ENCODE measurements at regions not wholly inside any gene's neighbourhood (a gene's known extent, or its start where the extent isn't known, plus 50 kb on each side); places are given as distances from the start of the nearest gene placed in this dataset.

DNA sequence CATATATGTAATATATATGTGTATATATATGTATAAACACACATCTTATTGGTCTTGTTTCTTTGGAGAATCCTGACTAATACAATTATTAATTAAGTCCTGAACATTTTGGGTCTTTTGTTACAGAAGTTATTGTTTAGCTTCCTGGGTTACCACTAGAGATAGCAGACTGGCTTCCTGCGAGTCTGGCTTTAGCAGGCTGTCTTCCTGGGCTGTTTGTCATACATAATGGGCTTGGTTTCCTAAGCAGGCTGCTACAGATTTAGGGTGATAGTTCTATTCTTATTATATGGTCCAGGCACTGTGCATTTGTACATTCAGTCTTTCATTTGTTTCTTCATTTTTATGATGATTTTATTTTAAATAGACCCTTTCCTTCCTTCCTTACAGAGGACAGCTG lies 312.0 kb upstream of the TMTC4 start (continued):
- TF ChIP-seq, protein P1, sequence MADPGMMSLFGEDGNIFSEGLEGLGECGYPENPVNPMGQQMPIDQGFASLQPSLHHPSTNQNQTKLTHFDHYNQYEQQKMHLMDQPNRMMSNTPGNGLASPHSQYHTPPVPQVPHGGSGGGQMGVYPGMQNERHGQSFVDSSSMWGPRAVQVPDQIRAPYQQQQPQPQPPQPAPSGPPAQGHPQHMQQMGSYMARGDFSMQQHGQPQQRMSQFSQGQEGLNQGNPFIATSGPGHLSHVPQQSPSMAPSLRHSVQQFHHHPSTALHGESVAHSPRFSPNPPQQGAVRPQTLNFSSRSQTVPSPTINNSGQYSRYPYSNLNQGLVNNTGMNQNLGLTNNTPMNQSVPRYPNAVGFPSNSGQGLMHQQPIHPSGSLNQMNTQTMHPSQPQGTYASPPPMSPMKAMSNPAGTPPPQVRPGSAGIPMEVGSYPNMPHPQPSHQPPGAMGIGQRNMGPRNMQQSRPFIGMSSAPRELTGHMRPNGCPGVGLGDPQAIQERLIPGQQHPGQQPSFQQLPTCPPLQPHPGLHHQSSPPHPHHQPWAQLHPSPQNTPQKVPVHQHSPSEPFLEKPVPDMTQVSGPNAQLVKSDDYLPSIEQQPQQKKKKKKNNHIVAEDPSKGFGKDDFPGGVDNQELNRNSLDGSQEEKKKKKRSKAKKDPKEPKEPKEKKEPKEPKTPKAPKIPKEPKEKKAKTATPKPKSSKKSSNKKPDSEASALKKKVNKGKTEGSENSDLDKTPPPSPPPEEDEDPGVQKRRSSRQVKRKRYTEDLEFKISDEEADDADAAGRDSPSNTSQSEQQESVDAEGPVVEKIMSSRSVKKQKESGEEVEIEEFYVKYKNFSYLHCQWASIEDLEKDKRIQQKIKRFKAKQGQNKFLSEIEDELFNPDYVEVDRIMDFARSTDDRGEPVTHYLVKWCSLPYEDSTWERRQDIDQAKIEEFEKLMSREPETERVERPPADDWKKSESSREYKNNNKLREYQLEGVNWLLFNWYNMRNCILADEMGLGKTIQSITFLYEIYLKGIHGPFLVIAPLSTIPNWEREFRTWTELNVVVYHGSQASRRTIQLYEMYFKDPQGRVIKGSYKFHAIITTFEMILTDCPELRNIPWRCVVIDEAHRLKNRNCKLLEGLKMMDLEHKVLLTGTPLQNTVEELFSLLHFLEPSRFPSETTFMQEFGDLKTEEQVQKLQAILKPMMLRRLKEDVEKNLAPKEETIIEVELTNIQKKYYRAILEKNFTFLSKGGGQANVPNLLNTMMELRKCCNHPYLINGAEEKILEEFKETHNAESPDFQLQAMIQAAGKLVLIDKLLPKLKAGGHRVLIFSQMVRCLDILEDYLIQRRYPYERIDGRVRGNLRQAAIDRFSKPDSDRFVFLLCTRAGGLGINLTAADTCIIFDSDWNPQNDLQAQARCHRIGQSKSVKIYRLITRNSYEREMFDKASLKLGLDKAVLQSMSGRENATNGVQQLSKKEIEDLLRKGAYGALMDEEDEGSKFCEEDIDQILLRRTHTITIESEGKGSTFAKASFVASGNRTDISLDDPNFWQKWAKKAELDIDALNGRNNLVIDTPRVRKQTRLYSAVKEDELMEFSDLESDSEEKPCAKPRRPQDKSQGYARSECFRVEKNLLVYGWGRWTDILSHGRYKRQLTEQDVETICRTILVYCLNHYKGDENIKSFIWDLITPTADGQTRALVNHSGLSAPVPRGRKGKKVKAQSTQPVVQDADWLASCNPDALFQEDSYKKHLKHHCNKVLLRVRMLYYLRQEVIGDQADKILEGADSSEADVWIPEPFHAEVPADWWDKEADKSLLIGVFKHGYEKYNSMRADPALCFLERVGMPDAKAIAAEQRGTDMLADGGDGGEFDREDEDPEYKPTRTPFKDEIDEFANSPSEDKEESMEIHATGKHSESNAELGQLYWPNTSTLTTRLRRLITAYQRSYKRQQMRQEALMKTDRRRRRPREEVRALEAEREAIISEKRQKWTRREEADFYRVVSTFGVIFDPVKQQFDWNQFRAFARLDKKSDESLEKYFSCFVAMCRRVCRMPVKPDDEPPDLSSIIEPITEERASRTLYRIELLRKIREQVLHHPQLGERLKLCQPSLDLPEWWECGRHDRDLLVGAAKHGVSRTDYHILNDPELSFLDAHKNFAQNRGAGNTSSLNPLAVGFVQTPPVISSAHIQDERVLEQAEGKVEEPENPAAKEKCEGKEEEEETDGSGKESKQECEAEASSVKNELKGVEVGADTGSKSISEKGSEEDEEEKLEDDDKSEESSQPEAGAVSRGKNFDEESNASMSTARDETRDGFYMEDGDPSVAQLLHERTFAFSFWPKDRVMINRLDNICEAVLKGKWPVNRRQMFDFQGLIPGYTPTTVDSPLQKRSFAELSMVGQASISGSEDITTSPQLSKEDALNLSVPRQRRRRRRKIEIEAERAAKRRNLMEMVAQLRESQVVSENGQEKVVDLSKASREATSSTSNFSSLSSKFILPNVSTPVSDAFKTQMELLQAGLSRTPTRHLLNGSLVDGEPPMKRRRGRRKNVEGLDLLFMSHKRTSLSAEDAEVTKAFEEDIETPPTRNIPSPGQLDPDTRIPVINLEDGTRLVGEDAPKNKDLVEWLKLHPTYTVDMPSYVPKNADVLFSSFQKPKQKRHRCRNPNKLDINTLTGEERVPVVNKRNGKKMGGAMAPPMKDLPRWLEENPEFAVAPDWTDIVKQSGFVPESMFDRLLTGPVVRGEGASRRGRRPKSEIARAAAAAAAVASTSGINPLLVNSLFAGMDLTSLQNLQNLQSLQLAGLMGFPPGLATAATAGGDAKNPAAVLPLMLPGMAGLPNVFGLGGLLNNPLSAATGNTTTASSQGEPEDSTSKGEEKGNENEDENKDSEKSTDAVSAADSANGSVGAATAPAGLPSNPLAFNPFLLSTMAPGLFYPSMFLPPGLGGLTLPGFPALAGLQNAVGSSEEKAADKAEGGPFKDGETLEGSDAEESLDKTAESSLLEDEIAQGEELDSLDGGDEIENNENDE (IDR thresholded peaks at IDR 0.05; ENCODE audit: insufficient replicate concordance, low read length) = no peak
- TF ChIP-seq SIX5 (IDR thresholded peaks at IDR 0.05; ENCODE audit: low read depth, low read length) (no peak), ATF3 (IDR thresholded peaks at IDR 0.05; ENCODE audit: insufficient read depth, low read depth, low read length) (no peak), CBX5 (IDR thresholded peaks at IDR 0.05; ENCODE audit: low read depth, low read length) (no peak), RBBP5 (IDR thresholded peaks at IDR 0.05; ENCODE audit: borderline replicate concordance, low read depth, low read length) (no peak), SP4 (IDR thresholded peaks at IDR 0.05; ENCODE audit: low read length) (no peak), CREB1 (IDR thresholded peaks at IDR 0.05) (no peak), NANOG (IDR thresholded peaks at IDR 0.05; ENCODE audit: insufficient read depth, low read depth, low read length, poor library complexity, severe bottlenecking) (no peak), SP1 (IDR thresholded peaks at IDR 0.05; ENCODE audit: low read depth, low read length) (no peak)
